Midbrain (tissue), 1 donor: ENCODE measurements at regions not wholly inside any gene's neighbourhood (a gene's known extent, or its start where the extent isn't known, plus 50 kb on each side); places are given as distances from the start of the nearest gene placed in this dataset.

Source experiments
- DNase-seq: peaks from one replicate; lab custom pipeline; 2025; lab: John Stamatoyannopoulos, UW

GRCh38 chr1:168386949-168387586 lies 106.4 kb downstream of the TBX19 start:
- DNase-seq: peak; percentile 8

DNA sequence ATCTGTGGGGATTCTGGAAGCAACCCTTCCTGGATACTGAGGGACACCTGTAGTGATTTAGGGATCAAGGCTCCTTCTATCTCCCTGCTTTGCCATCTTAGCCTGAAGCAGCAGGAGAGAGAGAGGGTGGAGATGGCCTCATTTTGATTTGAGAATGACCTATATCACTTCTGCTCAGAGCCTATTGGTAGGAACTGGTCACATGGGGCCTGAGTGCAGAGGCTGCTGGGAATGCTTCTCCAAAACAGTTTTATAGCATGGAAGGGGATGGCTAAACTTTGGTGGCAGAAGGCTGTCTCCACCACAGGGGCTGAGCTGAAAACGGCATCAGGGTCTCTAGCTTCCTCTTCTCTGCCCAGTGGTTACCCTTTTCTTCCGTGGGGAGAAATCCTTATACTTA lies 105.8 kb downstream of the TBX19 start:
- DNase-seq: no peak

GRCh38 chr1:168381850-168382249 lies 101.2 kb downstream of the TBX19 start:
- DNase-seq: no peak

DNA sequence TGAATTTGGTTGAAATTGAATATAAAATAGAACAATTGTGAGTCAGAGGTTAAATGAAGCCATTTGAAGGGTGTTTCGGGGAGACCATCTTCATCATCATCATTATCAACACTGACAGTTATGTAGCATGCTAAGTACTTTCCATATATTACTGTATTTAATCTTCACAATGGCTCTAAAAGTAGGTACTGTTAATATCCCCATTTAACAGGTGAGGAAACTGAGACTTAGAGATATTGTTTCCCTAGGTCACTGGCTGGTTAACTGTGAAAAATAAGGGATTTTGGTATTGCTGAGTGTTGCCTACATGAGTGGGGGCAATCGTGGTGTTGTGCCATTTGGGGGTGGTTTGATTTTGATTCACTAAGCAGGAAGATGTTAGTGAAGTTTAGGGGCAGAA lies 100.3 kb downstream of the TBX19 start:
- DNase-seq: no peak

DNA sequence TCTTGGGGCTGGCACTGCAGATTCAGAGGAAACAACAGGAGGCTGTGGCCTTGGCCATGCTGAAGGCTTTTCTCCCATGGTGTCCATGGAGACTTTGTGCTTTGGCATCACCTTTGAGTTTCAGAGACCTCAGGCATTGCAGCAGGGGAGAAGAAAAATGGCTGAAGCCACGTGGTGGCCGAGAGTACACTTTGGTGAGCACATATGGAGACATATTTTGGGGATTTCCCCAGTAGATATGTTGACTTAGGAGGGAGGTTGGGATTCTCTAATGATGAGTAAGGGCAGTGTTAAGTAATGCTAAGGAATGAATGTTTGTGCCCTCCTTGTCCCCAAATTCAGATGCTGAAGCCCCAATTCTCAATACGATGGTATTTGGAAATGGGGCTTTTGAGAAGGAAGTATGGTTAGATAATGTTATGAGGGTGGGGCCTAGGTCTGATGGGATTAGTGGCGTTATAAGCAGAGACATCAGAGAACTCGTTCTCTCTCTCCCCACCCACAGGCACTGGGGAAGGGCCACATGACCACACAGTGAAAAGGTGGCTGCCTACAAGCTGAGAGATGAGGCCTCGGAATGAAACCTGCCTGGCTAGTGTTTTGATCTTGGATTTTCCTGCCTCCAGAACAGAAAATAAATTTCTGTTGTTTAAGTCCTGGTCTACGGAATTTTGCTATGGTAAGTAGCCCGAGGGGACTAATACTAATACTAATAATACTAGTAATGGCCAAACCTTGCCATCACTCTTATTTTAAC lies 98.6 kb downstream of the TBX19 start:
- DNase-seq: no peak

DNA sequence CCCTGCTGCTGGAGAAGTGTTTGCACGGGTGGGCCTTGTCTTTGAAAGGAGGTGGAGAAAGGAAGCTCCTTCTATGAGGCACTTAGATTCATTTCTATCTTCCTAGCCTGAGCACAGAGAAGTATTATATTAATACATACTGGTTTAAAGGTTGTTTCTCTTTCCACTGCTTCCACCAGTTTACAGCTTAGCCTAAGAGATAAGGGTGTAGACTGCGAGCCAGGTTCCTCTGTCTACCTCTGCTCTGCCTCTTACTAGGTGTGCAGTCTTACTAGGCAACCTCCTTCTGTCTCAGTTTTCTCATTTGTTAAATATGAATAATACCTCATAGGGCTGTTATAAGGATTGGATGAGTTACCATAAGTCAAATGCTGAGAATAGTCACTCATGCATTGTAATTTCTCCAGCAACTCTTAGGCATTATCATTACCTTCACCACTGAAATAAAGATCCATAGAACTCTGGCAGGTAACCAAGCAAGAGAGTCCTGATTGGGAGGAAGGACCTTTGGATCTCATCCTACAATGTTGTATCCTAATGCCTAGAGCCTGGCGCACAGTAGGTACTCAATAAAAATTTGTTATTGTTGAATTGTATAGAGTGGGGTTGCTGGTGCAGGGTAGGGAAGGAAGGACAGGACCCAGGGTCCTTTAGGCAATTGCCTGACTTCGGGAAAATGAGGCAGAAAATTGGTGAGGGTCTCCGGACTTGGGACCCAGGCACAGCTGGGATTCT lies 95.1 kb downstream of the TBX19 start:
- DNase-seq: no peak

GRCh38 chr1:168374566-168374965 lies 93.9 kb downstream of the TBX19 start:
- no peak for DNase-seq

DNA sequence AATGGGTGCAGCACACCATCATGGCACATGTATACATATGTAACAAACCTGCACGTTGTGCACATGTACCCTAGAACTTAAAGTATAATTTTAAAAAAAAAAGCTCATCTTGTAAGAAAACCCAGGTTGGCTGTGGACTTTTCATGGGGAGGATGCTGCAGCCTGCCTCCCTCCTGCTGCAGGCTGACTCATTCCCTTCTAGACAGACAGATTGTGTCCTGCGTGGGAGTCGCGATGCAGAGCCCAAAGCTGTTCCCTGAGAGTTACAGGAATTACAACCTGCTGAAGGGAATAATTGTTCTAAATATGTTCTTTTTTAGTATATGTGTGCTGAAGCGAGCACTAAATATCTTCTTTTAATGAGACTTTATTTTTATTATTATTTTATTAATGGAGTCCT lies 93.2 kb downstream of the TBX19 start:
- no peak for DNase-seq

GRCh38 chr1:168372861-168373371 lies 92.2 kb downstream of the TBX19 start:
- no peak for DNase-seq

GRCh38 chr1:168372307-168372706 lies 91.6 kb downstream of the TBX19 start:
- no peak for DNase-seq

DNA sequence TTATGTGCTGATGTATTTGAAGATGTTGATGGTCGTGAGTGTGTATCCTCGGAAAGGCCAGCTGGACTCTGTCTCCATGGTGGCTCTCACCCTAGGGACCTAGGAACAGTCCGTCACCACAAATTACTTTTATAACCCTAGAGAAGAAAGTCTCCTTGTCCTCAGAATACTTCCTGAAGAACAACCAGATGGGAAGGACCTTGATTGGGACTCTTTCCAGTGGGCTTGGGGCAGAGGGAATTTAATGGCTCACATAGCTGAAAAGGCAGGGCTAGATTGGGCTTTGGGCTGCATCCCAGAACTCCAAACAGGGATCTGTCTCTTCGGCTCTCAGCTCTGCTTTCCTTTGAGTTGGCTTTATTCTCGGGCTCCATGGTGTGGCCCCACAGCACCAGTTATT lies 90.8 kb downstream of the TBX19 start:
- DNase-seq: no peak

DNA sequence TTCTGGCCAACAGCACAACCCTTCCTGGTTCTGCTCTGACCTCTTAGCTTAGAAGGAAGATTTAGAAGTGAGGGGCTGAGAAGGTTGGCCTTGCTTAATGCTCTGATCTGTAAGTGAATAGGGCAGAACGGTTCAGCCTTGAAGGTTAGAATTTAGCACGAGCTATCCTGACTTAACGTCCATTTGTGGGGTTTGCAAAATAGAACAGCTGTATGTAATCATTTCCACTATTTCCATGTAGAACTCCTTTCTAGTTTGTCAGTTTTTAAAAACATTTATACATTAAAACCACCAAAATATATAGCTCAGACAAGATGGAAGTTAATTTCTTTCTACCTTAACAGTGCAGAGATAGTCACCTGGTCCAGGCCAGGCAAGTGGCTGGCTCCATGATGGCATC lies 89.9 kb downstream of the TBX19 start:
- DNase-seq: no peak

GRCh38 chr1:168369655-168370054 lies 89.0 kb downstream of the TBX19 start:
- DNase-seq: no peak

GRCh38 chr1:168368131-168368530 lies 87.5 kb downstream of the TBX19 start:
- DNase-seq: no peak

- no peak for DNase-seq
Measured at GRCh38 chr1:168365719-168366479, 85.2 kb downstream of the TBX19 start.
